Hepatocyte (in vitro differentiated cells): ENCODE measurements at regions not wholly inside any gene's neighbourhood (a gene's known extent, or its start where the extent isn't known, plus 50 kb on each side); places are given as distances from the start of the nearest gene placed in this dataset.

Experiments
- DNase-seq: peaks from one replicate; pipeline ENCODE4 v3.0.0-alpha.2; 2016; ENCODE audit warnings: low spot score
- H2AFZ ChIP-seq: fragments of 200-600 bp; sonication (generic); 2 replicates; pipeline ENCODE4 v1.6.0; 2016; ENCODE audit warnings: antibody characterized with exemption, mild to moderate bottlenecking
- H3K27ac ChIP-seq: fragments of 200-600 bp; sonication (generic); 2 replicates; pipeline ENCODE4 v1.5.1; 2016; ENCODE audit warnings: mild to moderate bottlenecking
- H3K27me3 ChIP-seq: fragments of 200-600 bp; sonication (generic); 2 replicates; pipeline ENCODE4 v1.6.1; 2016
- H3K36me3 ChIP-seq: fragments of 200-600 bp; sonication (generic); replicated peaks from 2 replicates; pipeline ENCODE4 v1.5.1; 2016; ENCODE audit warnings: low read depth; ENCODE audit not compliant: insufficient read depth
- H3K4me1 ChIP-seq: fragments of 200-600 bp; sonication (generic); 2 replicates; pipeline ENCODE4 v1.5.1; 2016; ENCODE audit warnings: mild to moderate bottlenecking, moderate library complexity; ENCODE audit not compliant: insufficient read depth
- H3K4me2 ChIP-seq: fragments of 200-600 bp; sonication (generic); 2 replicates; pipeline ENCODE4 v1.6.0; 2016
- H3K4me3 ChIP-seq: fragments of 200-600 bp; sonication (generic); 2 replicates; pipeline ENCODE4 v1.5.1; 2016; ENCODE audit warnings: mild to moderate bottlenecking
- H3K79me2 ChIP-seq: fragments of 200-600 bp; sonication (generic); 2 replicates; pipeline ENCODE4 v1.6.0; 2017; ENCODE audit warnings: mild to moderate bottlenecking
- H3K9me2 ChIP-seq: fragments of 200-600 bp; sonication (generic); replicated peaks from 2 replicates; pipeline ENCODE4 v1.6.0; 2017; ENCODE audit warnings: mild to moderate bottlenecking; ENCODE audit not compliant: insufficient read depth
- H3K9me3 ChIP-seq: fragments of 200-600 bp; sonication (generic); 2 replicates; pipeline ENCODE4 v1.5.1; 2016; ENCODE audit warnings: low read depth, mild to moderate bottlenecking
- H4K20me1 ChIP-seq: fragments of 200-600 bp; sonication (generic); 2 replicates; pipeline ENCODE4 v1.6.0; 2016; ENCODE audit warnings: mild to moderate bottlenecking; ENCODE audit not compliant: insufficient read depth, poor library complexity, severe bottlenecking
- CTCF ChIP-seq: fragments of 200-600 bp; sonication (generic); IDR thresholded peaks from 2 replicates; pipeline ENCODE4 v1.5.1; 2016; ENCODE audit warnings: antibody characterized with exemption, mild to moderate bottlenecking; ENCODE audit not compliant: poor library complexity
- EZH2 ChIP-seq: fragments of 200-600 bp; sonication (generic); IDR thresholded peaks from 2 replicates; pipeline ENCODE4 v1.6.1; 2016; ENCODE audit warnings: antibody characterized with exemption, mild to moderate bottlenecking, borderline replicate concordance
- EZH2phosphoT487 ChIP-seq: fragments of 200-600 bp; sonication (generic); IDR thresholded peaks from one replicate; pipeline ENCODE4 v1.6.1; 2018; ENCODE audit warnings: antibody characterized with exemption, mild to moderate bottlenecking, low read depth, moderate library complexity; ENCODE audit not compliant: unreplicated experiment, severe bottlenecking
- WGBS: methylation state at CpG from one replicate; pipeline ENCODE4 v1.1.6; 2016; ENCODE audit warnings: low lambda C conversion rate; ENCODE audit errors: missing lambda C conversion rate; 5-methylcytosine and 5-hydroxymethylcytosine counted together

- no peak overlapping the region for H3K4me3 ChIP-seq
- TF ChIP-seq EZH2phosphoT487 (no peak), CTCF (no peak), EZH2 (no peak)
- H3K79me2 ChIP-seq = no peaks in the 10 kb centered on the region
- no peaks in the 10 kb centered on the region for H3K36me3 ChIP-seq
- H3K9me2 ChIP-seq = no peaks in the 10 kb centered on the region
- H2AFZ ChIP-seq = no peak overlapping the region
- H3K27me3 ChIP-seq = no peaks in the 10 kb centered on the region
- no peaks in the 10 kb centered on the region for H4K20me1 ChIP-seq
- WGBS = 82% methylated on average over 3 of the region's 3 CpGs
- no peak overlapping the region for H3K4me2 ChIP-seq
- no peaks in the 10 kb centered on the region for H3K9me3 ChIP-seq
- no peak overlapping the region for H3K27ac ChIP-seq
- no peaks in the 10 kb centered on the region for H3K4me1 ChIP-seq
- no peak for DNase-seq
Measured at GRCh38 chr12:87597114-87597513, 432.1 kb downstream of the C12orf50 start.

DNA sequence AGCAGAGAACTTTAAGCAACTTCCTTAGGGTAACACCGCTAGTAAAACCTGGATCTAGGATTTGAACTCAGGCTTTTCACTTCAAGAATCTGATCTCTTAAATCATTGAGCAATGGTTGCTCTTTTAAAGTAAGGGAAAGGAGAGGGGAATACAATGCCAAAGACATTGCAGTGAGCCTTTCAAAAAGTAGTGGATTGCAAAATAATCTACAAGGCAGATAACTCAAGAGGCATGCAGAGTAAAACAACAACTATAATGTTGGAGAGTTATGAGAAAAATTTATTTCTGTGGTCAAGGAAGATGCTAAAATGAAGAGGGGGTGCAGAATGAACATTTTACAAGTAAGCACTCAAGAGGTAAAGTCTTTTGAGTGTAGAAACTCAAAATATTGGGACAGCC is 432.6 kb downstream of the C12orf50 start:
- H3K4me3 ChIP-seq = no peak overlapping the region
- H2AFZ ChIP-seq = no peak overlapping the region
- H3K79me2 ChIP-seq = no peaks in the 10 kb centered on the region
- no peaks in the 10 kb centered on the region for H3K4me1 ChIP-seq
- TF ChIP-seq EZH2 (no peak), CTCF (no peak), EZH2phosphoT487 (no peak)
- H3K36me3 ChIP-seq = no peaks in the 10 kb centered on the region
- H3K4me2 ChIP-seq = no peak overlapping the region
- H3K27ac ChIP-seq = no peak overlapping the region
- H3K9me2 ChIP-seq = no peaks in the 10 kb centered on the region
- no peak for DNase-seq
- no peaks in the 10 kb centered on the region for H3K9me3 ChIP-seq
- 92% methylated on average over 1 of the region's 1 CpG for WGBS
- no peaks in the 10 kb centered on the region for H3K27me3 ChIP-seq
- no peaks in the 10 kb centered on the region for H4K20me1 ChIP-seq

- TF ChIP-seq EZH2 (no peak), CTCF (no peak), EZH2phosphoT487 (no peak)
- no peaks in the 10 kb centered on the region for H3K27me3 ChIP-seq
- no peak for DNase-seq
- H3K79me2 ChIP-seq = no peaks in the 10 kb centered on the region
- no peaks in the 10 kb centered on the region for H3K36me3 ChIP-seq
- no peaks in the 10 kb centered on the region for H4K20me1 ChIP-seq
- H3K4me1 ChIP-seq = no peaks in the 10 kb centered on the region
- H3K9me3 ChIP-seq = no peaks in the 10 kb centered on the region
- no peak overlapping the region for H3K27ac ChIP-seq
- no peak overlapping the region for H2AFZ ChIP-seq
- no peak overlapping the region for H3K4me3 ChIP-seq
- H3K9me2 ChIP-seq = no peaks in the 10 kb centered on the region
- H3K4me2 ChIP-seq = no peak overlapping the region
- 96% methylated on average over 5 of the region's 5 CpGs for WGBS
Measured at GRCh38 chr12:87596134-87596533, 433.1 kb downstream of the C12orf50 start.
